SU-DHL-6 (cell line): ENCODE measurements at regions not wholly inside any gene's neighbourhood (a gene's known extent, or its start where the extent isn't known, plus 50 kb on each side); places are given as distances from the start of the nearest gene placed in this dataset.

Experiments used
- EZH2phosphoT487 ChIP-seq: fragments of 200-600 bp; sonication (generic), shearing (Covaris generic); conservative IDR thresholded peaks from 2 replicates; pipeline ENCODE4 v1.6.1; 2018; ENCODE audit warnings: mild to moderate bottlenecking, antibody characterized with exemption, low read length, moderate library complexity, mixed read lengths
- TF ChIP-seq, protein P1 (sequence below): fragments of 200-600 bp; sonication (generic); IDR thresholded peaks from one replicate; pipeline ENCODE4 v1.5.1; 2017; ENCODE audit warnings: antibody characterized with exemption, mild to moderate bottlenecking, low read length, moderate library complexity; ENCODE audit not compliant: insufficient read depth, poor library complexity, severe bottlenecking

DNA sequence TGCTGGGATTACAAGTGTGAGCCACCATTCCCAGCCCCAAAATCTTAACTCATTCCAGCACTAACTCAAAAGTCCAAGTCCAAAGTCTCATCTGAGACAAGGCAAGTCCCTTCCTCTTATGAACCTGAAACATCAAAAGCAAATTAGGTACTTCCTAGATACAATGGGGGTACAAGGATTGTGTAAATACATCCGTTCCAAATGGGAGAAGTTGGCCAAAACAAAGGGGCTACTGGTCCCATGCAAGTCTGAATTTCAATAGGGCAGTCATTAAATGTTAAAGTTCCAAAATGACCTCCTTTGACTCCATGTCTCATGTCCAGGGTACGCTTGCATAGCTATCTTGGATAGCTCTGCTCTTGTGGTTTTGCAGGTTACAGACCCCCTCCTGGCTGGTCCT lies 94.7 kb upstream of the PPM1H start:
- TF ChIP-seq, protein P1, sequence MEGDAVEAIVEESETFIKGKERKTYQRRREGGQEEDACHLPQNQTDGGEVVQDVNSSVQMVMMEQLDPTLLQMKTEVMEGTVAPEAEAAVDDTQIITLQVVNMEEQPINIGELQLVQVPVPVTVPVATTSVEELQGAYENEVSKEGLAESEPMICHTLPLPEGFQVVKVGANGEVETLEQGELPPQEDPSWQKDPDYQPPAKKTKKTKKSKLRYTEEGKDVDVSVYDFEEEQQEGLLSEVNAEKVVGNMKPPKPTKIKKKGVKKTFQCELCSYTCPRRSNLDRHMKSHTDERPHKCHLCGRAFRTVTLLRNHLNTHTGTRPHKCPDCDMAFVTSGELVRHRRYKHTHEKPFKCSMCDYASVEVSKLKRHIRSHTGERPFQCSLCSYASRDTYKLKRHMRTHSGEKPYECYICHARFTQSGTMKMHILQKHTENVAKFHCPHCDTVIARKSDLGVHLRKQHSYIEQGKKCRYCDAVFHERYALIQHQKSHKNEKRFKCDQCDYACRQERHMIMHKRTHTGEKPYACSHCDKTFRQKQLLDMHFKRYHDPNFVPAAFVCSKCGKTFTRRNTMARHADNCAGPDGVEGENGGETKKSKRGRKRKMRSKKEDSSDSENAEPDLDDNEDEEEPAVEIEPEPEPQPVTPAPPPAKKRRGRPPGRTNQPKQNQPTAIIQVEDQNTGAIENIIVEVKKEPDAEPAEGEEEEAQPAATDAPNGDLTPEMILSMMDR = no peak
- no peak for TF ChIP-seq EZH2phosphoT487
